SK-N-SH (cell line): ENCODE measurements at regions not wholly inside any gene's neighbourhood (a gene's known extent, or its start where the extent isn't known, plus 50 kb on each side); places are given as distances from the start of the nearest gene placed in this dataset.

Experiments
- CTCF ChIA-PET: fragments of 300-600, 350-600 bp; formaldehyde crosslinking; extraction: SDS; loops from one replicate; lab custom pipeline; 2021; lab: Yijun Ruan, JAX
- POLR2A ChIA-PET: fragments of 350-600 bp; sonication (Branson Sonifier 250); formaldehyde crosslinking; extraction: SDS; loops from one replicate; lab custom pipeline; 2020; ENCODE audit warnings: antibody characterized with exemption, inconsistent platforms; lab: Yijun Ruan, JAX
- DNase-seq: peaks from one replicate; pipeline ENCODE4 v3.0.0; 2012
- H2AFZ ChIP-seq: fragments of 200-600 bp; sonication (generic); 2 replicates; pipeline ENCODE4 v1.8.1; 2016; ENCODE audit warnings: antibody characterized with exemption, mild to moderate bottlenecking, low read depth
- H3F3A ChIP-seq: fragments of 200-600 bp; sonication (generic); replicated peaks from 2 replicates; pipeline ENCODE3; 2016; ENCODE audit warnings: antibody characterized with exemption, mild to moderate bottlenecking; ENCODE audit not compliant: insufficient read depth
- H3K27ac ChIP-seq, 2 experiments: fragments of 200-500 bp in 1 of 2; fragments of 200-600 bp in 1 of 2; sonication (Bioruptor generic) in 1 of 2; sonication (generic), shearing (Covaris generic) in 1 of 2; 2 replicates each; pipeline versions ENCODE4 v1.5.1 to v1.6.1; 2014 to 2016; ENCODE audit warnings: low read depth in 2 of 2, inconsistent platforms in 1 of 2, low read length in 1 of 2, mild to moderate bottlenecking in 1 of 2, mixed read lengths in 1 of 2
- H3K27me3 ChIP-seq: fragments of 200-600 bp; sonication (generic), shearing (Covaris generic); 2 replicates; pipeline ENCODE4 v1.6.1; 2016; ENCODE audit warnings: mixed run types; ENCODE audit not compliant: insufficient read depth
- H3K36me3 ChIP-seq, 2 experiments: fragments of 200-500 bp in 1 of 2; fragments of 200-600 bp in 1 of 2; sonication (Bioruptor generic) in 1 of 2; sonication (generic) in 1 of 2; replicated peaks in 1 of 2; 2 replicates each; pipeline versions ENCODE3 to v1.5.1; 2014 to 2016; ENCODE audit warnings: low read length in 1 of 2, mild to moderate bottlenecking in 1 of 2; ENCODE audit not compliant: insufficient read depth in 2 of 2, control insufficient read depth in 1 of 2
- H3K4me1 ChIP-seq, 2 experiments: fragments of 200-500 bp in 1 of 2; fragments of 200-600 bp in 1 of 2; sonication (Bioruptor generic) in 1 of 2; sonication (generic), shearing (Covaris generic) in 1 of 2; 2 replicates each; pipeline versions ENCODE4 v1.5.1 to v1.6.1; 2014 to 2016; ENCODE audit warnings: low read depth in 1 of 2, low read length in 1 of 2, mixed run types in 1 of 2; ENCODE audit not compliant: insufficient read depth in 2 of 2, control insufficient read depth in 1 of 2
- H3K4me2 ChIP-seq: fragments of 200-600 bp; sonication (generic), shearing (Covaris generic); 2 replicates; pipeline ENCODE4 v1.6.1; 2017; ENCODE audit warnings: mixed run types
- H3K4me3 ChIP-seq, 2 experiments: fragments of 200-500 bp in 1 of 2; fragments of 200-600 bp in 1 of 2; sonication (Bioruptor generic) in 1 of 2; sonication (generic), shearing (Covaris generic) in 1 of 2; 2 replicates each; pipeline versions ENCODE4 v1.5.1 to v1.8.1; 2014 to 2016; ENCODE audit warnings: low read depth in 2 of 2, inconsistent platforms in 1 of 2, low read length in 1 of 2, mild to moderate bottlenecking in 1 of 2, mixed read lengths in 1 of 2, moderate library complexity in 1 of 2
- H3K79me2 ChIP-seq: fragments of 200-600 bp; sonication (generic); 2 replicates; pipeline ENCODE4 v1.8.1; 2017; ENCODE audit warnings: mild to moderate bottlenecking; ENCODE audit not compliant: insufficient read depth
- H3K9ac ChIP-seq: fragments of 200-600 bp; sonication (generic); 2 replicates; pipeline ENCODE4 v1.6.1; 2017; ENCODE audit warnings: mixed run types
- H3K9me2 ChIP-seq: fragments of 200-600 bp; sonication (generic); 2 replicates; pipeline ENCODE4 v1.6.1; 2017; ENCODE audit warnings: mixed run types
- H3K9me3 ChIP-seq: fragments of 200-600 bp; sonication (generic); 2 replicates; pipeline ENCODE4 v1.6.1; 2017; ENCODE audit warnings: mixed run types, mild to moderate bottlenecking, moderate library complexity
- H4K20me1 ChIP-seq: fragments of 200-600 bp; sonication (generic); 2 replicates; pipeline ENCODE4 v1.6.1; 2017; ENCODE audit warnings: mild to moderate bottlenecking, mixed run types; ENCODE audit not compliant: insufficient read depth
- CHD2 ChIP-seq: fragments of 150-350 bp; IDR thresholded peaks from 2 replicates; pipeline ENCODE4 v1.6.1; 2018; ENCODE audit warnings: low read length; ENCODE audit not compliant: partially characterized antibody
- ELF1 ChIP-seq: IDR thresholded peaks from 2 replicates; pipeline ENCODE4 v1.4.0; 2012
- EP300 ChIP-seq, 2 experiments: IDR thresholded peaks; 2 replicates each; pipeline versions ENCODE4 v1.4.0 to v1.6.1; 2012; ENCODE audit warnings: borderline replicate concordance in 1 of 2, low read depth in 1 of 2, low read length in 1 of 2
- FOSL2 ChIP-seq: IDR thresholded peaks from 2 replicates; pipeline ENCODE4 v1.4.0; 2012; ENCODE audit warnings: low read depth, mild to moderate bottlenecking, moderate library complexity, borderline replicate concordance
- FOXM1 ChIP-seq: IDR thresholded peaks from 2 replicates; pipeline ENCODE4 v1.4.0; 2012; ENCODE audit warnings: low read depth, mild to moderate bottlenecking
- IRF3 ChIP-seq: fragments of 150-350 bp; IDR thresholded peaks from 2 replicates; pipeline ENCODE4 v1.6.1; 2016; ENCODE audit warnings: mild to moderate bottlenecking, low read depth, low read length
- MEF2A ChIP-seq: IDR thresholded peaks from 2 replicates; pipeline ENCODE4 v1.4.0; 2012; ENCODE audit warnings: low read depth, borderline replicate concordance
- NFIC ChIP-seq: IDR thresholded peaks from 2 replicates; pipeline ENCODE4 v1.4.0; 2012; ENCODE audit warnings: borderline replicate concordance
- NRF1 ChIP-seq: IDR thresholded peaks from 2 replicates; pipeline ENCODE4 v1.6.1; 2012; ENCODE audit warnings: low read depth, mild to moderate bottlenecking, low read length
- REST ChIP-seq: IDR thresholded peaks from 2 replicates; pipeline ENCODE4 v1.6.1; 2012; ENCODE audit warnings: mild to moderate bottlenecking, low read depth, low read length, moderate library complexity
- RFX5 ChIP-seq: IDR thresholded peaks from 2 replicates; pipeline ENCODE4 v1.6.1; 2012; ENCODE audit warnings: mild to moderate bottlenecking, improper control_type of control experiment, low read length
- TAF1 ChIP-seq: IDR thresholded peaks from 2 replicates; pipeline ENCODE4 v1.6.1; 2012; ENCODE audit warnings: low read depth, mild to moderate bottlenecking, low read length, moderate library complexity, borderline replicate concordance
- TEAD4 ChIP-seq: IDR thresholded peaks from 2 replicates; pipeline ENCODE4 v1.4.0; 2012; ENCODE audit warnings: mild to moderate bottlenecking, borderline replicate concordance; ENCODE audit not compliant: insufficient read depth
- USF1 ChIP-seq: IDR thresholded peaks from 2 replicates; pipeline ENCODE4 v1.4.0; 2012; ENCODE audit warnings: low read depth, borderline replicate concordance
- YY1 ChIP-seq: IDR thresholded peaks from 2 replicates; pipeline ENCODE4 v1.4.0; 2012; ENCODE audit warnings: low read depth, mild to moderate bottlenecking
- WGBS: methylation state at CpG from one replicate; pipeline ENCODE4 v1.1.6; 2017; ENCODE audit warnings: low lambda C conversion rate; 5-methylcytosine and 5-hydroxymethylcytosine counted together
- TF ChIP-seq, protein P1 (sequence below): IDR thresholded peaks from 2 replicates; pipeline ENCODE4 v1.4.0; 2012; ENCODE audit warnings: low read depth
- TF ChIP-seq, protein P2 (sequence below): fragments of 200-600 bp; sonication (generic); IDR thresholded peaks from 2 replicates; pipeline ENCODE4 v1.6.1; 2017; ENCODE audit warnings: antibody characterized with exemption, mild to moderate bottlenecking, moderate library complexity

DNA sequence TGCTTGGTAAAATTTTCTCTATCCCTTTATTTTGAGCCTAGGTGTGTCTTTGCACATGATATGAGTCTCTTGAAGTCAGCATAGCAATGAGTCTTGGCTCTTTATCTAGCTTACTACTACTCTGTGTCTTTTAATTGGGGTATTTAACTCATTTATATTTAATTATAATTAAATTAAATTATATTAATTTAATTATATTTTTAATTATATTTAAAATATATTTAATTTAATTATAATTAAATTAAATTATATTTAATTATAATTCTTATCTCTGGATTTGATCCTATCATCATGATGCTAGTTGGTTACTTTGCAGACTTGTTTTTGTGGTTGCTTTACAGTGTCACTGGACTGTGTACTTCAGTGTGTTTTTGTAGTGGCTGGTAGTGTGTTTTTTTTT lies 201.2 kb upstream of the ITM2A start:
- Histone ChIP-seq H3K27me3 (no peaks in the 10 kb centered on the region), H3K4me3 (no peak overlapping the region), H3K79me2 (no peaks in the 10 kb centered on the region), H3K9me2 (no peaks in the 10 kb centered on the region), H3K27ac (no peak overlapping the region), H3K4me1 (no peaks in the 10 kb centered on the region), H3K9ac (no peak overlapping the region), H2AFZ (no peak overlapping the region), H3F3A (no peaks in the 10 kb centered on the region), H3K4me2 (no peak overlapping the region), H3K36me3 (no peaks in the 10 kb centered on the region), H4K20me1 (0 out of 2 replicates have a peak, but pooled peaks cover 3% of the 10 kb centered on the region), H3K9me3 (no peaks in the 10 kb centered on the region)
- no peak for DNase-seq
- no peak for TF ChIP-seq USF1
- TF ChIP-seq, protein P1, sequence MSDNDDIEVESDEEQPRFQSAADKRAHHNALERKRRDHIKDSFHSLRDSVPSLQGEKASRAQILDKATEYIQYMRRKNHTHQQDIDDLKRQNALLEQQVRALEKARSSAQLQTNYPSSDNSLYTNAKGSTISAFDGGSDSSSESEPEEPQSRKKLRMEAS: no peak
- TF ChIP-seq CHD2: no peak
- no peak for TF ChIP-seq FOXM1
- no peak for TF ChIP-seq NFIC
- TF ChIP-seq MEF2A: no peak
- TF ChIP-seq IRF3: no peak
- TF ChIP-seq FOSL2: no peak
- no peak for TF ChIP-seq RFX5
- TF ChIP-seq, protein P2, sequence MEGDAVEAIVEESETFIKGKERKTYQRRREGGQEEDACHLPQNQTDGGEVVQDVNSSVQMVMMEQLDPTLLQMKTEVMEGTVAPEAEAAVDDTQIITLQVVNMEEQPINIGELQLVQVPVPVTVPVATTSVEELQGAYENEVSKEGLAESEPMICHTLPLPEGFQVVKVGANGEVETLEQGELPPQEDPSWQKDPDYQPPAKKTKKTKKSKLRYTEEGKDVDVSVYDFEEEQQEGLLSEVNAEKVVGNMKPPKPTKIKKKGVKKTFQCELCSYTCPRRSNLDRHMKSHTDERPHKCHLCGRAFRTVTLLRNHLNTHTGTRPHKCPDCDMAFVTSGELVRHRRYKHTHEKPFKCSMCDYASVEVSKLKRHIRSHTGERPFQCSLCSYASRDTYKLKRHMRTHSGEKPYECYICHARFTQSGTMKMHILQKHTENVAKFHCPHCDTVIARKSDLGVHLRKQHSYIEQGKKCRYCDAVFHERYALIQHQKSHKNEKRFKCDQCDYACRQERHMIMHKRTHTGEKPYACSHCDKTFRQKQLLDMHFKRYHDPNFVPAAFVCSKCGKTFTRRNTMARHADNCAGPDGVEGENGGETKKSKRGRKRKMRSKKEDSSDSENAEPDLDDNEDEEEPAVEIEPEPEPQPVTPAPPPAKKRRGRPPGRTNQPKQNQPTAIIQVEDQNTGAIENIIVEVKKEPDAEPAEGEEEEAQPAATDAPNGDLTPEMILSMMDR: no peak
- no peak for TF ChIP-seq ELF1
- TF ChIP-seq YY1: no peak
- TF ChIP-seq NRF1: no peak
- ChIA-PET CTCF (no interaction called here), POLR2A (no interaction called here)

DNA sequence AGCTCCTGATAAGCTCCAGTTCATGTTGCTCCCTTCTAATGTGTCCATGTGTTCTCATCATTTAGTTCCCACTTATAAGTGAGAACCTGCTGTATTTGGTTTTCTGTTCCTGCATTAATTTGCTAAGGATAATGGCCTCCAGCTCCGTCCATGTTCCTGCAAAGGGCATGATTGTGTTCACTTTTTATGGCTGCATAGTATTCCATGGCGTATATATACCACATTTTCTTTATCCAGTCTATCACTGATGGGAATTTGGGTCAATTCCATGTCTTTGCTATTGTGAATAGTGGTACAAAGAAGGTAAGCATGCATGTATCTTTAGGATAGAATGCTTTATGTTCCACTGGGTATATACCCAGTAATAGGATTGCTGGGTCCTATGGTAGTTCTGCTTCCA lies 197.2 kb upstream of the ITM2A start:
- 20% methylated on average over 2 of the region's 2 CpGs for WGBS

More for the DNA sequence above, 197.2 kb upstream of the ITM2A start:
- POLR2A ChIA-PET: no interaction called here
- Histone ChIP-seq H4K20me1 (0 out of 2 replicates have a peak, but pooled peaks cover 3% of the 10 kb centered on the region), H3K79me2 (no peaks in the 10 kb centered on the region), H3K9ac (no peak overlapping the region), H2AFZ (no peak overlapping the region), H3K4me3 (no peak overlapping the region), H3K9me2 (no peaks in the 10 kb centered on the region), H3K4me1 (no peaks in the 10 kb centered on the region; a peak in 1 of 4 replicates), H3F3A (no peaks in the 10 kb centered on the region), H3K4me2 (no peak overlapping the region), H3K9me3 (no peaks in the 10 kb centered on the region), H3K27me3 (no peaks in the 10 kb centered on the region), H3K36me3 (no peaks in the 10 kb centered on the region), H3K27ac (no peak overlapping the region)
- CTCF ChIA-PET: no interaction called here
- TF ChIP-seq REST: no peak
- no peak for TF ChIP-seq TEAD4
- TF ChIP-seq TAF1: no peak
- no peak for TF ChIP-seq EP300 (IDR thresholded peaks at IDR 0.05; ENCODE audit: borderline replicate concordance in 1 of 2, low read depth in 1 of 2, low read length in 1 of 2)
- no peak for TF ChIP-seq NFIC
- DNase-seq: no peak
